Vagina (tissue), 2 donors: ENCODE measurements at regions not wholly inside any gene's neighbourhood (a gene's known extent, or its start where the extent isn't known, plus 50 kb on each side); places are given as distances from the start of the nearest gene placed in this dataset.

Experiments
- DNase-seq, 2 donors: peaks; one replicate each; pipeline ENCODE4 v3.0.0-alpha.2; 2017; ENCODE audit errors: extremely low spot score in 2 of 2
- H3K27ac ChIP-seq: fragments of 200-600 bp; sonication (generic); one replicate; pipeline ENCODE4 v1.5.1; 2019
- H3K27me3 ChIP-seq: fragments of 200-600 bp; sonication (generic); one replicate; pipeline ENCODE4 v1.5.1; 2019
- H3K36me3 ChIP-seq, 2 donors: fragments of 200-600 bp; sonication (generic); one replicate each; pipeline ENCODE4 v1.5.1; 2017 to 2019
- H3K4me1 ChIP-seq: fragments of 200-600 bp; sonication (generic); one replicate; pipeline ENCODE4 v1.5.1; 2019
- H3K4me3 ChIP-seq, 2 donors: fragments of 200-600 bp; sonication (generic); 1 replicate in 1 of 2; 2 replicates in 1 of 2; pipeline ENCODE4 v1.5.1; 2016 to 2019
- H3K9me3 ChIP-seq: fragments of 200-600 bp; sonication (generic); one replicate; pipeline ENCODE4 v1.5.1; 2019
- CTCF ChIP-seq, 3 experiments: fragments of 450-650 bp in 2 of 3; fragments of 200-600 bp in 1 of 3; sonication (generic) in 1 of 3; IDR thresholded peaks; one replicate each; pipeline ENCODE4 v1.5.1; 2017 to 2019; ENCODE audit warnings: antibody characterized with exemption in 3 of 3, mild to moderate bottlenecking in 2 of 3, moderate library complexity in 2 of 3
- POLR2A ChIP-seq, 2 donors: fragments of 450-650 bp; IDR thresholded peaks; one replicate each; pipeline ENCODE4 v1.6.1; 2017; ENCODE audit warnings: antibody characterized with exemption in 2 of 2, mild to moderate bottlenecking in 2 of 2, moderate library complexity in 2 of 2
- POLR2AphosphoS5 ChIP-seq, 2 donors: sonication (generic); formaldehyde crosslinking; IDR thresholded peaks; one replicate each; pipeline ENCODE4 v1.9.0; 2017; ENCODE audit warnings: antibody characterized with exemption in 2 of 2, mild to moderate bottlenecking in 2 of 2, low read depth in 1 of 2; ENCODE audit not compliant: insufficient read depth in 1 of 2
- intact Hi-C: fragments of 100-400 bp; cut with DNase I; formaldehyde crosslinking; loops from one replicate; pipeline ENCODE4 v1.15.1; 2023

- Histone ChIP-seq H3K4me3 (no peak overlapping the region), H3K4me1 (no peaks in the 10 kb centered on the region), H3K36me3 (no peaks in the 10 kb centered on the region), H3K27ac (no peak overlapping the region), H3K27me3 (no peaks in the 10 kb centered on the region), H3K9me3 (no peaks in the 10 kb centered on the region)
- TF ChIP-seq POLR2AphosphoS5 (IDR thresholded peaks at IDR 0.05; ENCODE audit: insufficient read depth in 1 of 2, low read depth in 1 of 2): no peak
- TF ChIP-seq CTCF (IDR thresholded peaks at IDR 0.05): peak; percentile 32 to 54 (median 52)
- intact Hi-C loops: loop anchor here (10.0 kb wide), 1 partner anchor 1592 kb away; no protein-coding TSS in a partner anchor
- DNase-seq: peak in 1 of 2 donors; percentile 28
Measured at GRCh38 chr10:131786756-131787605, 113.8 kb upstream of the PPP2R2D start.

GRCh38 chr10:131787961-131788360 lies 112.8 kb upstream of the PPP2R2D start:
- Histone ChIP-seq H3K27me3 (no peaks in the 10 kb centered on the region), H3K4me3 (no peak overlapping the region), H3K27ac (no peak overlapping the region), H3K36me3 (no peaks in the 10 kb centered on the region), H3K4me1 (no peaks in the 10 kb centered on the region), H3K9me3 (no peaks in the 10 kb centered on the region)
- DNase-seq: no peak
- no peak for TF ChIP-seq POLR2A (IDR thresholded peaks at IDR 0.05)
- TF ChIP-seq POLR2AphosphoS5 (IDR thresholded peaks at IDR 0.05; ENCODE audit: insufficient read depth in 1 of 2, low read depth in 1 of 2): no peak
- no peak for TF ChIP-seq CTCF (IDR thresholded peaks at IDR 0.05)
- intact Hi-C loops: loop anchor here (10.0 kb wide), 1 partner anchor 1593 kb away; no protein-coding TSS in a partner anchor

- Histone ChIP-seq H3K27me3 (no peaks in the 10 kb centered on the region), H3K4me3 (no peak overlapping the region), H3K27ac (no peak overlapping the region), H3K9me3 (no peaks in the 10 kb centered on the region), H3K4me1 (no peaks in the 10 kb centered on the region), H3K36me3 (no peaks in the 10 kb centered on the region)
- TF ChIP-seq POLR2A (IDR thresholded peaks at IDR 0.05) (no peak), CTCF (IDR thresholded peaks at IDR 0.05) (no peak), POLR2AphosphoS5 (IDR thresholded peaks at IDR 0.05; ENCODE audit: insufficient read depth in 1 of 2, low read depth in 1 of 2) (no peak)
- intact Hi-C loops: loop anchor here (10.0 kb wide), 1 partner anchor 1594 kb away; no protein-coding TSS in a partner anchor
- no peak for DNase-seq
Measured at GRCh38 chr10:131788386-131788785, 112.4 kb upstream of the PPP2R2D start.

GRCh38 chr10:131789516-131789915 lies 111.3 kb upstream of the PPP2R2D start:
- no peaks in the 10 kb centered on the region for H3K36me3 ChIP-seq
- H3K9me3 ChIP-seq: no peaks in the 10 kb centered on the region
- H3K4me3 ChIP-seq: no peak overlapping the region
- H3K4me1 ChIP-seq: no peaks in the 10 kb centered on the region
- TF ChIP-seq CTCF (IDR thresholded peaks at IDR 0.05): no peak
- TF ChIP-seq POLR2A (IDR thresholded peaks at IDR 0.05): no peak
- TF ChIP-seq POLR2AphosphoS5 (IDR thresholded peaks at IDR 0.05; ENCODE audit: insufficient read depth in 1 of 2, low read depth in 1 of 2): no peak
- intact Hi-C loops: loop anchor here (10.0 kb wide), 1 partner anchor 1595 kb away; no protein-coding TSS in a partner anchor
- no peaks in the 10 kb centered on the region for H3K27me3 ChIP-seq
- no peak for DNase-seq
- no peak overlapping the region for H3K27ac ChIP-seq

- Histone ChIP-seq H3K36me3 (no peaks in the 10 kb centered on the region), H3K4me3 (no peak overlapping the region), H3K9me3 (no peaks in the 10 kb centered on the region), H3K27ac (no peak overlapping the region), H3K4me1 (no peaks in the 10 kb centered on the region), H3K27me3 (no peaks in the 10 kb centered on the region)
- TF ChIP-seq CTCF (IDR thresholded peaks at IDR 0.05) (no peak), POLR2A (IDR thresholded peaks at IDR 0.05) (no peak), POLR2AphosphoS5 (IDR thresholded peaks at IDR 0.05; ENCODE audit: insufficient read depth in 1 of 2, low read depth in 1 of 2) (no peak)
- DNase-seq: no peak
- intact Hi-C loops: no loop called here
Measured at GRCh38 chr10:131790021-131790420, 110.8 kb upstream of the PPP2R2D start.
